ENCODE measurements at regions not wholly inside any gene's neighbourhood (a gene's known extent, or its start where the extent isn't known, plus 50 kb on each side); places are given as distances from the start of the nearest gene placed in this dataset.

DNA sequence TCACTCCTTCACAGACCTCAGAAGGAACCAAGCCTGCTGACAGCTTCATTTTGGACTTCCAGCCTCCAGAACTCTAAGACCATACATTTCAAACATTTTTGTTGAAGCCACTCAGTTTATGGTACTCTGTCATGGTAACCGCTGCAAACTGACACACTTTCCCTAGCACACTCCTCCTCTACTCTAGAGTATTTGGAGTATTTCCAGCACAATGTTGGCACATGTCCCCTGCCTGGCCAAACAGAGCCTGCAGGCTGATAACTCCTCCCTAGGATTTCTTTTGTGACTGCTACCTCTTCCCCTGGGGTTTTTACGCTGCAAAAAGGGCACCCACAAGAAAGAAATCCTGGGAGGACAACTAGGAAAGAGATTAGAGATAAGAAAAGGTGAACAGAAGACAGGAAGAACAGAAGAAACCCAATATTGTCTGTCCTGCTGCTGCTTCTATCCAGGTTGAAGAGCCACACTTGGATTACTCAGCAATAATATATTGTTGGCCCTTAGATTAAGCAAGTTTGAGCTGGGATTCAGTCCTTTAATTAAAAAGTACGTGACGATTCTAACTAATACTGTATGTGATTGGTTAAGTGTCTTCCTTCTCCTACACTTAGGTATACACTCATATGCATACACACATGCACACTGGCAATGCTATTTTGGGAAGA lies 844.1 kb downstream of the LTN1 start:
- Mint-ChIP-seq H3K9me3 (no peaks in the 10 kb centered on the region), H3K4me3 (no peak overlapping the region), H3K27me3 (ENCODE audit: low read depth) (no peaks in the 10 kb centered on the region), H3K4me1 (ENCODE audit: low read depth) (no peaks in the 10 kb centered on the region), H3K36me3 (ENCODE audit: low read depth) (no peaks in the 10 kb centered on the region), H3K27ac (no peak overlapping the region)
- no peak for DNase-seq
- intact Hi-C loops (cut with micrococcal nuclease) = no loop called here
- CTCF ChIA-PET = interaction anchor here (1.2 kb wide), 1 partner anchor 597 kb away, joined by 3 read pairs; no protein-coding TSS in a partner anchor

DNA sequence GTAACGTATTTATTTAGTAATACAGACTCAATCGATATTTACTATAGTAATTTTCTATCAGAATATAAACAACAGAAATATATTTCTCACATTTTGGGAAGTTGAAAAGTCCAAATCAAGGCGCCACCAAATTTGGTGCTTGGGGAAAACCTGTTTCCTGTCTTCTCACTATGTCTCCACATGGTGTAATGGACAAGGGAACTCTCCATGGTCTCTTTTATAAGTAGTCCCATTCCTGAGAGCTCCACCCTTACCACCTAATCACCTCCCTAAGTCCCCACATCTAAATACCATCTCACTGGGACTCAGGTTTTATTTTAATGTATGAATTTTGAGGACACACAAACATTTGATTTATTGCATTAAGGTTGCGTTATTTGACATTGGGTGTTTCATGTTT lies 848.0 kb downstream of the LTN1 start:
- no peaks in the 10 kb centered on the region for H3K36me3 Mint-ChIP-seq (ENCODE audit: low read depth)
- H3K4me3 Mint-ChIP-seq = no peak overlapping the region
- CTCF ChIA-PET = no interaction called here
- H3K27ac Mint-ChIP-seq = no peak overlapping the region
- H3K27me3 Mint-ChIP-seq (ENCODE audit: low read depth) = no peaks in the 10 kb centered on the region
- no peaks in the 10 kb centered on the region for H3K4me1 Mint-ChIP-seq (ENCODE audit: low read depth)
- no peak for DNase-seq
- no peaks in the 10 kb centered on the region for H3K9me3 Mint-ChIP-seq
- intact Hi-C loops (cut with micrococcal nuclease) = no loop called here

DNA sequence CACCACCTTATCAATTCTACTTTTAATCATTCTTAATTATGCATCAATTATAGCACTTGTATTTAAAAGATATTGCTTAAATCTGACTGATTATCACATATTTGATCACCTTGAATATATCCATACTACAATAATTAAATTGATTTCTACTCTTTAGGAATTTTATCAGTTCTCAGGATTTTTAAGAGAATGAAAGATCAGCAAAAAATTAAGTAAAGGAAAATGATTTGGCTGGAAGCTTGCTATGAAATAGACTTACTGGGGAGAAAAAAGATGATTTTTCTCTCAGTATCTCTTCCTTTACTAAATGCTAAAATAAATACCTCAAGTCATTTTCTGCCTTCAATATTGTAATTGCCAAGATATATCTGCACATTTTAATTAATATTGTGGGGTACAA lies 848.6 kb downstream of the LTN1 start:
- intact Hi-C loops (cut with micrococcal nuclease) = no loop called here
- no peaks in the 10 kb centered on the region for H3K4me1 Mint-ChIP-seq (ENCODE audit: low read depth)

DNA sequence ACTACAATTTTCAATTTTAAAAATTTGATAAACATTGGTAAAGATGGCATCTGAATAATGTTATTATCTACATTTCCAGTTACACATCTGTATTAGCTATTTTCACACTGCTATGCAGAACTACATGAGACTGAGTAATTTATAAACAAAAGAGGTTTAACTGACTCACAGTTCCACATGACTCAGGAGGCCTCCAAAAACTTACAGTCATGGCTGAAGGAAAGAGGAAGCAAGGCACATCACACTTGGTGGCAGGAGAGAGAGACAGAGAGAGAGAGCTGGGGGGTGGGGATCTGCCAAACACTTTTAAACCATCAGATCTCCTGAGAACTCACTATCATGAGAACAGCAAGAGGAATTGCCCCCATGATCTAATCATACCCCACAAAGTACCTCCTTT lies 850.0 kb downstream of the LTN1 start:
- H3K27me3 Mint-ChIP-seq (ENCODE audit: low read depth) = no peaks in the 10 kb centered on the region
- intact Hi-C loops (cut with micrococcal nuclease) = no loop called here
- H3K36me3 Mint-ChIP-seq (ENCODE audit: low read depth) = no peaks in the 10 kb centered on the region
- CTCF ChIA-PET = interaction anchor here (0.6 kb wide), 1 partner anchor 63 kb away, joined by 4 read pairs; no protein-coding TSS in a partner anchor
- no peak for DNase-seq
- no peak overlapping the region for H3K4me3 Mint-ChIP-seq
- H3K4me1 Mint-ChIP-seq (ENCODE audit: low read depth) = no peaks in the 10 kb centered on the region
- H3K27ac Mint-ChIP-seq = no peak overlapping the region
- no peaks in the 10 kb centered on the region for H3K9me3 Mint-ChIP-seq

More for the DNA sequence above, 848.6 kb downstream of the LTN1 start:
- H3K27me3 Mint-ChIP-seq (ENCODE audit: low read depth) = no peaks in the 10 kb centered on the region
- CTCF ChIA-PET = no interaction called here
- no peak for DNase-seq
- H3K36me3 Mint-ChIP-seq (ENCODE audit: low read depth) = no peaks in the 10 kb centered on the region
- H3K4me3 Mint-ChIP-seq = no peak overlapping the region
- H3K9me3 Mint-ChIP-seq = no peaks in the 10 kb centered on the region
- no peak overlapping the region for H3K27ac Mint-ChIP-seq

- H3K36me3 Mint-ChIP-seq (ENCODE audit: low read depth) = no peaks in the 10 kb centered on the region
- CTCF ChIA-PET = no interaction called here
- H3K9me3 Mint-ChIP-seq = peaks cover under 1% of the 10 kb centered on the region
- no peak overlapping the region for H3K4me3 Mint-ChIP-seq
- H3K27me3 Mint-ChIP-seq (ENCODE audit: low read depth) = no peaks in the 10 kb centered on the region
- no peak overlapping the region for H3K27ac Mint-ChIP-seq
- intact Hi-C loops (cut with micrococcal nuclease) = no loop called here
- DNase-seq = no peak
- H3K4me1 Mint-ChIP-seq (ENCODE audit: low read depth) = no peaks in the 10 kb centered on the region
Measured at GRCh38 chr21:28138272-28138671, 854.4 kb downstream of the LTN1 start.

- H3K36me3 Mint-ChIP-seq (ENCODE audit: low read depth) = no peaks in the 10 kb centered on the region
- CTCF ChIA-PET = no interaction called here
- intact Hi-C loops (cut with micrococcal nuclease) = no loop called here
- no peak for DNase-seq
- no peaks in the 10 kb centered on the region for H3K27me3 Mint-ChIP-seq (ENCODE audit: low read depth)
- H3K4me3 Mint-ChIP-seq = no peak overlapping the region
- H3K4me1 Mint-ChIP-seq (ENCODE audit: low read depth) = no peaks in the 10 kb centered on the region
- H3K9me3 Mint-ChIP-seq = peaks cover 2% of the 10 kb centered on the region
- no peak overlapping the region for H3K27ac Mint-ChIP-seq
Measured at GRCh38 chr21:28136656-28137255, 855.9 kb downstream of the LTN1 start.

GRCh38 chr21:28135646-28136045 lies 857.0 kb downstream of the LTN1 start:
- H3K27me3 Mint-ChIP-seq (ENCODE audit: low read depth) = no peaks in the 10 kb centered on the region
- peaks cover 2% of the 10 kb centered on the region for H3K9me3 Mint-ChIP-seq
- CTCF ChIA-PET = no interaction called here
- intact Hi-C loops (cut with micrococcal nuclease) = no loop called here
- DNase-seq = no peak
- no peak overlapping the region for H3K4me3 Mint-ChIP-seq
- H3K27ac Mint-ChIP-seq = no peak overlapping the region
- H3K36me3 Mint-ChIP-seq (ENCODE audit: low read depth) = no peaks in the 10 kb centered on the region
- no peaks in the 10 kb centered on the region for H3K4me1 Mint-ChIP-seq (ENCODE audit: low read depth)

- intact Hi-C loops (cut with micrococcal nuclease) = no loop called here
- Mint-ChIP-seq H3K27me3 (ENCODE audit: low read depth) (no peaks in the 10 kb centered on the region), H3K4me3 (no peak overlapping the region), H3K4me1 (ENCODE audit: low read depth) (no peaks in the 10 kb centered on the region), H3K27ac (no peak overlapping the region), H3K36me3 (ENCODE audit: low read depth) (no peaks in the 10 kb centered on the region), H3K9me3 (peaks cover 4% of the 10 kb centered on the region)
- DNase-seq = no peak
- CTCF ChIA-PET = no interaction called here
Measured at GRCh38 chr21:28133116-28133515, 859.6 kb downstream of the LTN1 start.

DNA sequence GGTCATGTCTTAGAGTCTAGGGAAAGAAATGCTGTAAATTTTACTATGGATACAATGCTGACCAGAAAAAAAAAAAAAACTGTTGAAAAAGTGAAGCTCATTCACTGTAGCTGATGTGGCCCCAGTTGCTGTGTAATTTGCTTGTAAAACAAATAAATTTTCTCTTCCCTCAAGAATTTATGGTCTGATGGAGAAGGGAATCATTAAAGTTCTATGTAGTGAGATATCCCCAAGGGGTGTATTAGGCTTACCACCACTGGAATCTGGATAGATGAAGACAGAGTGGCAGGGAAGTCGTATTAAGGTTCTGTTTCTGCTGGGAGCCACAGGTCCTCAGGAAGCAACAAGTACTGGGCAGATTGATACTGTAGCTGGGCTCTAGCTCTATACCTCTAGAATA lies 860.0 kb downstream of the LTN1 start:
- no peak overlapping the region for H3K4me3 Mint-ChIP-seq
- DNase-seq = no peak
- peaks cover 4% of the 10 kb centered on the region for H3K9me3 Mint-ChIP-seq
- intact Hi-C loops (cut with micrococcal nuclease) = no loop called here
- H3K36me3 Mint-ChIP-seq (ENCODE audit: low read depth) = no peaks in the 10 kb centered on the region
- CTCF ChIA-PET = no interaction called here
- no peaks in the 10 kb centered on the region for H3K4me1 Mint-ChIP-seq (ENCODE audit: low read depth)
- no peaks in the 10 kb centered on the region for H3K27me3 Mint-ChIP-seq (ENCODE audit: low read depth)
- no peak overlapping the region for H3K27ac Mint-ChIP-seq

- no peaks in the 10 kb centered on the region for H3K36me3 Mint-ChIP-seq (ENCODE audit: low read depth)
- no peak overlapping the region for H3K4me3 Mint-ChIP-seq
- intact Hi-C loops (cut with micrococcal nuclease) = no loop called here
- no peak for DNase-seq
- H3K27me3 Mint-ChIP-seq (ENCODE audit: low read depth) = no peaks in the 10 kb centered on the region
- H3K4me1 Mint-ChIP-seq (ENCODE audit: low read depth) = no peaks in the 10 kb centered on the region
- H3K27ac Mint-ChIP-seq = no peak overlapping the region
- CTCF ChIA-PET = no interaction called here
- H3K9me3 Mint-ChIP-seq = peaks cover 2% of the 10 kb centered on the region
Measured at GRCh38 chr21:28127175-28127785, 865.4 kb downstream of the LTN1 start.

GRCh38 chr21:28126521-28127174 lies 866.0 kb downstream of the LTN1 start:
- H3K9me3 Mint-ChIP-seq = peaks cover 2% of the 10 kb centered on the region
- intact Hi-C loops (cut with micrococcal nuclease) = no loop called here
- no peak overlapping the region for H3K27ac Mint-ChIP-seq

GRCh38 chr21:28124541-28124940 lies 868.1 kb downstream of the LTN1 start:
- CTCF ChIA-PET = no interaction called here

More at GRCh38 chr21:28126521-28127174, 866.0 kb downstream of the LTN1 start:
- CTCF ChIA-PET = no interaction called here
- Mint-ChIP-seq H3K27me3 (ENCODE audit: low read depth) (no peaks in the 10 kb centered on the region), H3K4me1 (ENCODE audit: low read depth) (no peaks in the 10 kb centered on the region), H3K4me3 (no peak overlapping the region), H3K36me3 (ENCODE audit: low read depth) (no peaks in the 10 kb centered on the region)
- DNase-seq = no peak

DNA sequence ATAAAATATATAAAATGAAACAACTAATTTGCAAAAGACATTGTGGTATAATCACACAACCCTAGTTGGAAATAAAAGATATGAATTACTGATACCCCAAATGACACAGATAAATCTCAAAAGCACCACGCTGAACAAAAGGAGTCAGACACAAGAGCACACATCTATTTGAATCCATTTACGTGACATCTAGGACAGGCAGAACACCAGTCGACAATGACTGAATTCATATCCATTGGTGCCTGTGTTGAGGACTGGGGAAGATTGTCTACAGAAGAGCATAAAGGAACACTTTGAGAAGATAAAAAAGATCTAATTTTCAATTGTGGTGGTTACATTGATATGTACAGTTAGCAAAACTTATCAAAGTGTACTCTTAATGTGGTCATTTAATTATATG lies 874.1 kb downstream of the LTN1 start:
- Mint-ChIP-seq H3K4me1 (ENCODE audit: low read depth) (no peaks in the 10 kb centered on the region), H3K27me3 (ENCODE audit: low read depth) (no peaks in the 10 kb centered on the region), H3K27ac (no peak overlapping the region), H3K36me3 (ENCODE audit: low read depth) (no peaks in the 10 kb centered on the region), H3K9me3 (no peaks in the 10 kb centered on the region), H3K4me3 (no peak overlapping the region)
- intact Hi-C loops (cut with micrococcal nuclease) = no loop called here
- DNase-seq = no peak
- CTCF ChIA-PET = no interaction called here

More at GRCh38 chr21:28124541-28124940, 868.1 kb downstream of the LTN1 start:
- no peak for DNase-seq
- no peaks in the 10 kb centered on the region for H3K4me1 Mint-ChIP-seq (ENCODE audit: low read depth)
- no peak overlapping the region for H3K4me3 Mint-ChIP-seq
- intact Hi-C loops (cut with micrococcal nuclease) = no loop called here
- no peaks in the 10 kb centered on the region for H3K36me3 Mint-ChIP-seq (ENCODE audit: low read depth)
- H3K9me3 Mint-ChIP-seq = no peaks in the 10 kb centered on the region
- no peaks in the 10 kb centered on the region for H3K27me3 Mint-ChIP-seq (ENCODE audit: low read depth)
- H3K27ac Mint-ChIP-seq = no peak overlapping the region

Measured in activated naive CD4-positive, alpha-beta T cell treated with anti-CD3 and anti-CD28 coated beads for 36 hours (primary cell).